ENCODE measurements at regions not wholly inside any gene's neighbourhood (a gene's known extent, or its start where the extent isn't known, plus 50 kb on each side); places are given as distances from the start of the nearest gene placed in this dataset.

GRCh38 chr11:70860888-70861287 is 391.5 kb downstream of the SHANK2 start:
- TF ChIP-seq POLR2A (IDR thresholded peaks at IDR 0.05; ENCODE audit: low read length) = no peak
- TF ChIP-seq GATA1 (IDR thresholded peaks at IDR 0.05; ENCODE audit: low read depth, low read length) = no peak

All from erythroblast (primary cell).